ENCODE measurements at regions not wholly inside any gene's neighbourhood (a gene's known extent, or its start where the extent isn't known, plus 50 kb on each side); places are given as distances from the start of the nearest gene placed in this dataset.
A peak's percentile ranks its signal among the peaks of the same experiment; 100 is the strongest.

DNA sequence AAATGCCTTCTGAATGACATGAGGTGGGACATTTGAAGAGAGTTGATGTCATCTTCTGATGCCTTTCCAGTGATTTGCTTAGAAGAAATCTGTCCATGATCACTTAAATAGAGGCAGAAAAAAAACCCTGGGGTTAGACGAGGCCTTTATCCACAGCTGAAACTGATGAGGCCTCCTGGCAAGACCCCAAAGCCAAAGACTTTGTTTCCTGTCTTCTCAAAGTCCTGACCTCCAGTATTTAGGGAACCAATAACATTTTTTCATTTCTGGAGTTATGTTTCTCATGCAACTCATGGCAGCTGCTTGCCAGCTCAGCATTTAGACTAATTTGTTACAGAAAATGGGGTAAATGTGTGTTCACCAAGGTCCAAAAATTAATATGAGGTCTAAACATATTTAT is 248.0 kb upstream of the PRDM1 start:
- no peak for DNase-seq

DNA sequence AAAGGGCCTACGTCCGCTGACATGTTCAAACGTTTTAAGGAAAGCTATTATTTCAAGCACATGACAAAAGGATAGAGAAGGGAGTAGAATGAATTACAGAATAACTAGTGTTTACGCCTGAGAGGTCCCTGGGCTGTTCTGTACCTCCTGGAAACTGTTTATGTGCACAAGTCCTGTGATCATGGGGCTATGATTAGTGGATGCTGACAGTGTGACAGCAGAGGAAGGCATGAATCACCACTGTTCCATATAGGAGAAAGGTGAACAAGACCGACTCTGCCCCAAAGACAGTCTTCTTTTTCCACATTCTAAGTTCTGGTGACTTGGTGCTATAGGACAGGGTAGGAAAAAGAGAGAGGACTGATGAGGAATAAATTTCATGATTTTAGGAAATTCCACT is 249.2 kb upstream of the PRDM1 start:
- no peak for DNase-seq

DNA sequence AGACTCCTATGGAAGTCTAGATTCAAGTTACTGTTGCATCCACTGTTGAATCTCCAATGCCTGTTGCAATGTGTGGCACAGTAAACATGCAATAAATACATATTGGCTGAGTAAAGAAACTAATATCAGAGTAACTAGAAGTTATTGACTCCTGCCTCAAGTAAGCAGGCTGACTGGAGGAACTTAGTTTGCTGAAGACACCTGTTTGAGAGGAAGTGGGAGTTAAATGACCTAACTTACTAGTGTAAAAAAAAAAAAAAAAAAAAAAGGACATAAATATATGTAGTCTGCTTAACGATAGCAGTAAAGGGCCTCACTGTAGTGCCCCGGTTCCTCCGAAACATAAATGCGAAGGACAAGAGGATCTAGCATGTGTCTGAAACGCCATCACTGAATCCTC is 249.8 kb upstream of the PRDM1 start:
- no peak for DNase-seq

DNA sequence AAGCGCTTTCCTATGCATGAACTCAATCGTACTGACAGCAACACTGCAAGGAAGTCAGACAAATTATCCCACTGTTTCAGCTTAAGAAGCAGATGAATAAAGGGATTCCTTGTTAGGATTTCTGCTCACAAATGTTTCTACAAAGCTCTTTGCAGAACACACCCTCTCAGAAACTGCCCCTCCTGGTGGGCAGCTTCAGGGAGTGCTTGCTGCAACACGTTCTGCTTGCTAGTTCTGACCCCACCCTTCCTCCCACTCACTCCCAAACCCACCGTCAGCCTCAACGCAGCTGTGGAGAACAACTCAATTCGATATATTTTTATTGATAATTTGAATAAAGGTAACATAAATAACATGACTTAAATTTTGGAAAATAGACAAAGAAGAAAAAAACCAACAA is 250.8 kb upstream of the PRDM1 start:
- no peak for DNase-seq

DNA sequence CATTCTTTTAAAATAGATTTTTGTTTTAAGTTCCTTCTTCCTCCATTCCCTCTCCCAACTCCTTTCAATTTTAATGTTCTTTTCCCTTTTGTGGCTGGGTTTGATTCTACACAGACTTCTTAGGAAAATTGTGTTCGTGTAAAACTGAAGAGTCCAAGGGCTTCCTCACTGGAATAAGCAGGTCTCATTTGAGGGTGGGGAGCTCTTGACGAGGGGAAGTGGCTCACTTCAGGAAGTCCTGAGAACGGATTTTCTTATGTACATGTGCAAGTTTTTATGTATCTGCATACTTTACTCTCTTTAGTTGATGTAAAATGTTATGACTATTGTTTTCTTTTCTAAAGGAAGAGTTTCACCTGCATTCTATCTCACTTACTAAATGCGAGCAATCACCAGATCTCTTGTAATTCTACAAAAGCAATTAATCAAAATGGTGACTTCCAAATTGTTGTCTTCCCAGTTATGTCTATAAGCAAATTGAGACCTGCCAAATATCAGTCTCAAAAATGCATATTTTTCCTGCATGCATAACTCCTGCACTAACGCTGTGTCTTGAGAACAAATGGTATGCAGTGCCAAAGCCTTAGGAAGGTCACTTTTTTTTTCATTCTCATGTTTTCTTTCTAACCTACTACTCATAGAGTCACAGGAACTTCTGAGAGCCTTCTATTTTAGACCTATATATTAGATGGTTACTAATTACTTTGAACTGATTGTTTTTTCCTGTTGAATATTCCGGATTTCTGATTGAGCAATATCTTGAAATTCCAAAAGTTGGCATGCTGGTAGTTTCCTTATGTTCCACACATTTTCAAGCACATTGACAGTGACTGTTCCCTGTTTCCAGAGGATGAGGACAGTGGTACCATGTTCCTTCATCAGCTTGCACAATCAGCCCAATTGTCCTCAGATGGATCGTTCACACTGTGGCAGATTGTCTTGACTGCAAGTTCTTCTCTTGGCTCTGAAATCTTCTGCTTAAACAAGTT is 251.9 kb upstream of the PRDM1 start:
- no peak for DNase-seq

DNA sequence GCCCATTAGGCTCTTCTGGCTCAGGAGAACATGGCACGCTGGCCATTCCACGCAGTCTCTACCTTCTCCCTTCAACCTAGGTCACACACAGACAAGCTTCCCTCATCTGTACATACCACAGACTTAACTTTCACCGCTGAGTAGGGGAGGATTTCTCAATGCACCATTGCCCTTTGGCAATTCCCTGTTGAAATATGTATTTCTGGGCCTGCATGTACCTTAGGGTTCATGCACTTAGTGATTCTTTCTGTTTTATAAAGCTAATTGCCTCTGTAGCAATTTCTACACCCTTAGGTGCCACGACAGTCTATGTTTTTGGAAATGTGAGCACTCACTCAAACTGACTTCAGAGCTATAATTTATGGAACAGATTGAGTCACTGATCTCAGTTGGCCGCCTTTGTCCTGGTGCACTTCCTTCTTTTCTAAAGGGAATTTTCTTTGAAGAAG is 253.8 kb upstream of the PRDM1 start:
- DNase-seq, result no peak

DNA sequence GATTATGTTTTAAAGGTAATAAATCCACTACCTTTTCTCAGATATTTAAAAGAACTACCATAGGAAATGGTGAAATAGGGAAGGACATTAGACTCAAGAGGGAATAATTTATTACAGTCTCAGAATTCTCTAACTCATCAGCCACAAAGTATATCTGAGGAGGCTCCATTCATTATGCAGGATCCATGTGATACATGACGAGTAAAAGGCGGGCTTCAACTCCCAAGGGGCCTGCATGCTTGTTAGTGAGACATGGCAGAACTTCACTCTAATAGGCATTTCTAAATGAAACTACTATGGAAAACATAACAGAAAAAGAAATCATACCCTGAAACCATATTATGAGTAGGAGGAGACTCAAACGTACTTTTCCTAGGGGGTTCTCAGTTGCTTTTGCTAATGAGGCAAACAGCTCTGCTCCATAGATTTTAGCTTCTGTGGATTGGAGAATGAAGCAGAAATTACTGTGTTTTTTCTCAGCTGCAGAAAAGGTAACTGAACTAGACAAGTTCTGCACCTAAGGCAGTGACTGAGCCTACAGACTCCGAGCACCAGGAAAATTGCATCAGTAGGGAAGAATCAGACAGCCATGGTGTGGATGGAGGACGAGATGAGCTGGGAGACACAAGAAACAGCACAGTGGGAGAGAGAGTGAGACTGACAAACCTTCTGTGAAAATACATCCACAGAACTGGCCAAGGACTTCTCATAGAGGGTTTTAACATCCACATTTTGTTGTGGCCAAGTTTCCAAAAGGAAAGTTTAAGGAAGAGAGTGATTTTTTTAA is 254.6 kb upstream of the PRDM1 start:
- no peak for DNase-seq

DNA sequence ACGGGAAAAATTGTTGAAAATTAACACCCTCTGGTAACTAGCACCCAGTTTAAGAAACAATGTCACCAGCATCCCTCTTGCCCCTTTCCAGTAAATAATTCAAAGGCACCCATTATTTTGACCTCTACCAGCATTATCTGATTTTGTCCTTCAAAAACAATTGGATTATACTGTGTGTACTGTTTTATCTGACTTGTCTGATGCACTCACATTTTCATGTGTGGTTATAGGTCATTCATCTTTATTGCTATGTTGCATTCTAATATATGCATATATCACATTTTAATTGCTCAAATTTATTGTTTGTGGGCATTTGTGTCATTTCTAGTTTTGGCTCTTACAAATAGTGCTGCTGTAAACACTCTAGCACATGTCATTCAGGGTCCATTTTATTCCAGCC is 260.9 kb upstream of the PRDM1 start:
- no peak for DNase-seq

DNA sequence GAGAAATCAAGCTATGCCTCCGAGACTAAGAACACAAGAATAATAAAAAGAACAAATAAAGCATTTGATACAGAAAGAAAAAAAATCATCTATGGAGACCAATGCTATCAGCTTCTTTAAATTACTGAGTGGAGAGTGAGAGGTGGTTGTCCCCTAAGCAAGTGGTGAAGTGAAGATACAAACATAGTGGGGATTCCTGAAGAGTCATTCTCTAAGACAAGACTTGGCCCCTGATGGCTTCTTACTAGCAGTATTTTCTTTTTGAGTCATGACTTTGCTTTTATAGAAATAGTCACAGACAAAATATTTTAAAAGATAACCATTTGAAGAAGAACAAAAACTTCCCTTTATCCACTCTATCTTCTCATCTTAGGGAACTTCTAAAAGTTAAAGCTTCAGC is 261.4 kb upstream of the PRDM1 start:
- DNase-seq, result no peak

DNA sequence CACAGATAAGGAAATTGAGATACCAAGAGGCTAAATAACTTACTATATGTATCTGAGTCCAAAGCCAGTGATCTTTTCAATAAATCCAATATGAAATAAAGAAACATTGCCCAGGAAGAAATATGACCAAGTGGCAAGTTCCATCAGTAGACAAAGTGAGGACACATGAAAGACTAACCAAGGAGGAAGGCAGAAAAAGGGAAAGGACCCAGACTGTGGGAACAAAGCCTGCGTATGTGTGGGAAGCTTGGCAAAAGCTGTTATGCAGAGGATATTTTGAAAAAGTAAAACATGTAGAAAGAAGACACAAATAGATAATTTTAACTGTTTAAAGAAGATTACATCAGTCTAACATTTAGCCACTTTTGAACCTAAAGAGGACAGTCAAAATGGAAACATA is 264.4 kb upstream of the PRDM1 start:
- no peak for DNase-seq

DNA sequence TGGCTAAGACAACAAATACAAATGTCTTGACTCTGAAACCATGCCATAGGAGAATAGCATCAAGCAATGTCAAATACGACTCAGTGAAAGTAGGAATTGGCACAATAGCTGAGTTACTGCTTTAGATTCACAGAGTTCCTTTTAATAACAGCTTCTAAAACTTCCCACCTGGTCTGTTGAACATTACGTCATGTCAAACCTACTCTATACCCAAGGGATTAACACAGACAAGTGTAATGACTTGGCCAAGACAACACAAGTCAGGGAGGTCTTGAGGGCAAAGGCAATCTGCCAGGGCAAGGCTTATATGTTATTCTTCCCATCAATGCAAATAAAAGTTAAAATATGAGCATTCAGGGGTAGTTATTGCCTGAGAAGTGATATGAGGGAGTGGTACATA is 265.1 kb upstream of the PRDM1 start:
- no peak for DNase-seq

DNA sequence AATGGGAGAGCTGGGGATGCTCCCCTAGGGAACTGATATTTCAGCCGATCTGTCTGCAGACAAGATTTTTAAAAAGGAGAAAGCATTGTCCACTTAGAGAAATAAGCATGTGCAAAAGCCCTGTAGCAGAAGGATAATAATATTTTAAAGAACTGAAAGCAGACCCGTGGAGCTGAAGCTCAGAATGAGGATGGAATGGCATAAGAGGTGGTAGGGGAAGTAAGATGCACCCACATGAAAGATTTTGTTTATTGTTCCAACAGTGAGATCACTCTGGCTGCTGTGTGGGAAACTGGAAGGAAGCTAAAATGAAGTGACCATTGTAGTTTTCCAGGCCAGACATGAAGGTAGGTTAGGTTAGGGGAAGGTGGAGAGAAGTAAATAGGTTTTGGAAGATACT is 266.4 kb upstream of the PRDM1 start:
- DNase-seq, result no peak

DNA sequence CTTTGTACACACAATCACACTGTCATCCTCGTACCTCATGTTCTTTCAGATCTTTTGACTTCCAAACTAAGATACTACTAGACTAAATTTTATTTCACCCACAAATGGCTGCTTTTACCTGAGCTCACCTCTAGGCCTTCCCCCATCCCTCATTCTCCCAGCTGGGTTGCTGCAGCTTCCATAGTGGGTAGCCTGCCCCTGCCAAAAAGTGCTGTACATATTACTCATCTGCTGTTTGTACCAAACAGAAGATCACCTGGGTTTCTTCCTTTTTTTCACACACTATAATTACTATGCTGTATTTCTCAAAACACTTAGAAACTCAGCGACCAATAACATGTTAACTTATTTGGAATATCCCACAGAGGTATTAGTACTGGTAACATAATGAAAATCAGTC is 267.6 kb upstream of the PRDM1 start:
- DNase-seq, result no peak

DNA sequence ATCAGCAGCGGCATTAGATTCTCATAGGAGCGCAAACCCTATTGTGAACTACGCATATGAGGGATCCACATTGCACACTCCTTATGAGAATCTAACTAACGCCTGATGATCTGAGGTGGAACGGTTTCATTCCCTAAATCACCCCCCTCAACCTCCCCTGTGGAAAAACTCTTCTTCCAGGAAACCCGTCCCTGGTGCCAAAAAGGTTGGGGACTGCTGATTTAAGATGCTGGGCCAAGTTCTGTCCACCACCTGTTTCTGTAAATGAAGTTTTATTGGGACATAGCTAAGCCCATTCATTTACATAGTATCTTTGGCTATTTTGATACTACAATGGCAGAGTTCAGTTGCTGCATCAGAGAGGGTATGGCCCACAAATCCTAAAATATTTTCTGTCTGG is 268.2 kb upstream of the PRDM1 start:
- no peak for DNase-seq

DNA sequence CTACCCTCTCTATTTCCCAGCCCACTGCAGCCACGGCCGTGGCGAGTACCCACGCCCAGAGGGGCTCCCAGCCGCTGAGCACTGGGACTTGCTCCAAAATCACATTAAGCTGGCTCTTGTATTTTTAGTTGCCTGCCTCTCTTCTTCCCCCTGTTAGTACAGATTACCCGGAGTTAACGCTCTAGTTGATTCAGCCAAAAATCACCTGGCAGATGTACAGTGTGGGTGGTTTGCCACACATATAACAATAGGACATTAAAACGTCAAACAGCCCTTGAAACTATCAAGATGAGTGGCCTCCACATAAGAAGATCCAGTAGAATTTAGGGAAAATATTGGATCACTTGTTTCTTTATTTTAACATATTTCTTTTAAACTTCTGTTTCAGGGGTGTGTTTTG is 268.8 kb upstream of the PRDM1 start:
- DNase-seq, result no peak

DNA sequence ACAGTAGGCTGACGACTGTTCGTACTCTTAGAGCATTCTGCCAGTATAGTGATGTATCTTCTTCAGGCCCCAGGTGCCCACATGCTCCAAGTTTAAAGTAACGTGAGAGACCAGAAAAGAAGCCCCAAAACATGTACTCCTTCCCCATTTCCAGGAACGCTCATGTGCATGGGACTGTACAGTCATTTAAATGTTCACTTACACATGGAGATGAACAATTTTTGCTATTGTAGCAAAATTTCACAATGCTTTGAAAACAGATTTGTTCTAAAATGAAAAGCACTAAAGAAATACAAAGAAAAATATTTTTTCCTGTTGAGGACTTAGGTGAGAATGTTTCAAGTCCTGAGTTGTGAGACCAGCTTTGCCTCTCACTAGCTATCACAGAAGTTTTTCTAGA is 269.3 kb upstream of the PRDM1 start:
- no peak for DNase-seq

DNA sequence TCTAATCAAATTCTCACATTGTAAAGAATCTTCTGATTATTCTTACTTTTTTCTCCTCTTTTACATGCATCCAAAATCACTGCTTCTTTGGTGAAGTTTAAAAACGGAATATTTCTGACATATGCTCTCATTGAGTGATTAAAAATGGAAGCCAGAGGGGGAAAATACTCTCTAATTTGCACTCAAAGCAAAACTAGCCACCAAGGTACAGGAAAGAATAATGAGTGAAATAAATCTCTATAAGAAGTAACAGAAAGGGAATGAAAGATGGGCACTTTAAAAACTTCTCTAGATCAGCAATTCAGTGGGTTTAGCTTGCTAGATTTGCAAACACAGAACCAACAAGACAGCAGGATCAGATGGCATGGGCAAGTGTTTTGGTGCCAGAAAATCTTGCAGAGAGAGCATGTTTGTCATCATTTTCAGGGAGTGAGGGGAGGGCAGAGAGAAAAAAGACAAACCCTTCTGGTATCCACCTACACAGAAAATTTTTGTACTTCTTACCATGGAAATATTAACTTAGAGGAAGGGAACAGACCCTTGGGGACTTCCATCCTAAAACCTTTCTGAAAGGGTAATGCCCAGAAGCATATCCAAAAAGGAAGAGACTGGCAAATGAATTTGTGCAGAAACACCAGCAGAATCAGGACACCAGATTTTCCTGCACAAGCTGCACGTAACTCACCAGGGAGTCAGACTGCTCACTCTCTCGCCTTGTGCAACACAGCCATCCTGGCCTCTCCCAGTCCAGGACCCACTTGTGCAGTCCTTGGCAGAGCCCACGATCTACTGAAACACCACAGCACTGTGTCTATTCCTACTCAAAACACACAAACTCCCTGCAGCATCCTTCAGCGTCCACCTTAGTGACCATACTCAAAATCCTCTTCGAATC is 270.2 kb upstream of the PRDM1 start:
- no peak for DNase-seq

DNA sequence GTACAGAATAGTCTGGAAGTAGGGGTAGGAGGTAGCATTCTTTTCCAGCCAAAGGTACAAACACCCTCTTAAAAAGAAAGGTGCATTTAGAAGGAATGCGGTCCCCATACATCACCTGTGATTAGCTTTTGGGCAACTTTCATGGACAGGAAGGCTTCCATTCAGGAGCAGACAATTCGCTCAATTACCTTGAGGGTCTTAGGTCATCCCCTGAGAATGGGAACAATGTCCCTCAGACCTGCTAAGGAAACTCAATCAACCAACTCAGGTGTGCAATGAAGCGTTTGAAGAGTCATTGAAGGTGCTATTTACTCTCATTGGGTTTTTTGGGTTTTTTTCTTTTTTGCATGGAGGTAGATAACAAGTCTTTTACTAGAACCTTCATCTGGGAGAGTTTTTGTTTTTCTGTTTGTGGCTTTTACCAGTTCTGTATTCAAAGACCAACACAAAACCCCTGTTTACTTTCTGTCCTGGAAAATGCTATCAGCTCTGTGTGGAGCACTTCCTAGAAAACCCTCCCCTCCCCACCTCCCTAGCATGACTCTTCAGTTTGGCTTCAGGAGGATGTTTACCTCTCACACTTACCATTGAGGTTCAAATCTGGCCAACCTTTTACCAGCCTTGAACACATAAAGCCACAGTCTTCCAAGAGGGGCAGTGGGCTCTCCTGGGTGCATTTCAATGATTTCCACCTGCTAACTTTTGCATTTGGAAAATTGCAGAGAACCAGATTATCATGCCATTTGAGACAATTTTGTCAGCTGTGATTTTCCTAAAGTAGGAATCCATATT is 271.2 kb upstream of the PRDM1 start:
- DNase-seq, result peak; percentile 23

DNA sequence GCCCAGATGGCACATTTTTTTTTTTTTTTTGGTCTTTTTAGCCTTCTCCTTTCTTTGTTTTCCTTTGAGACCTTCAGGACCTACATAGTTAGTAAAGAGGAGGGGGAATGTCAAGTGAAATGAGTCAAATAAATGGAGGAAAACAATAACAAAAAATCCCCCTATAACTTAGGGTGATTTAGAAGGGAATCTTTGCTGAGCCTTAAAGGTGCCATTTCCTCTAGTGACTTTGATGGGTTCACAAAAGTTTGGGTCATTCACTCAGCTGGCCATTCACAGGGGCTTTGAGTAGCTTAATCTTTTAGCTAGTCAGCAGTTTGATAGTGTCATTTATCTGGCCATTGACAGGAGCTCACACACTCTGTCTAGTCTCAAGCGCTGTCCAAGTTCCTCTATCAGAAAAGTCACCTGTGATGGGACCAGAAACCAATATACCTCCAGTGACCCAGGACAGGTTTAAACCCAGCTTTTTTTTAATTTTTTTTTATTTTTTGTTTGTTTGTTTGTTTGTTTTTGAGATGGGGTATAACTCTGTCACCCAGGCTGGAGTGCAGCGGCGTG is 275.1 kb upstream of the PRDM1 start:
- no peak for DNase-seq

DNA sequence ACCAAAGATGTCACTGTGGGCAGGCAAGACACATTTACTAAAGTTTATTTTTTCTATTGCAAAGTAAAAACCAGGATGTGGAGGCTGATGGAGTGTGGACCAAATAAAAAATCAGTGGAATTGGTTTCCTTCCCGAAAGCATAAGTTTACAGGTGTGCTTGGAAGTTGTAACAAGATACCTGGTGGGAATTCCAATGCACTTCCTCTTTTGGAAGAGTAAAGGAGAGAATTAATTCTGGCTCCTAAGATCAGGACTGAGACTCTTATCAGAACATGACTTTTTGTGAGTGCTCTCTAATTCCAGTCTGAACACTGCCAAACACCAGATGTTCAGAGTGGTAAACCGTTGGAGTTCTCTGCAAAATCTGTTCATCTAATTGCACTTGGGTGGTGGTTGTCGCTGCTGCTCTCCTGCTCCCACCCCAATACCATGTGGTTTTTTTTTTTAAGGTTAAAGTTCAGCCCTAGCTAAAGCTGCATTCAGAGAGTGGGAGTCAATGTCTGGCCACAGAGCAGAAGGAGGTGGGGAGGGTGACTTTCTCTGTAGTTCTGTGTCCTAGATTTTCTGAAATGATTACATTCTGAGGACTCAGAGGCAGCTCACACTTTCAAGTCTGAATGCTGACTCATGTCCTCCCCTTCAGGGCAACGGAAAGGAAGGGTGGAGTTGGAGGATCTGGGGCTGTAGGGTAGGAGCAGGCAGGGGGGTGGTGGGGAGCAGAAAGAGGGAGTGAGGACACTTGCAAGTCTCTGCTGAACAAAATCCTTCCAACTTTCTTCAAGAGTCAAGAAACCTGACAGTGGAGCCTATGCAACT is 275.8 kb upstream of the PRDM1 start:
- no peak for DNase-seq

DNA sequence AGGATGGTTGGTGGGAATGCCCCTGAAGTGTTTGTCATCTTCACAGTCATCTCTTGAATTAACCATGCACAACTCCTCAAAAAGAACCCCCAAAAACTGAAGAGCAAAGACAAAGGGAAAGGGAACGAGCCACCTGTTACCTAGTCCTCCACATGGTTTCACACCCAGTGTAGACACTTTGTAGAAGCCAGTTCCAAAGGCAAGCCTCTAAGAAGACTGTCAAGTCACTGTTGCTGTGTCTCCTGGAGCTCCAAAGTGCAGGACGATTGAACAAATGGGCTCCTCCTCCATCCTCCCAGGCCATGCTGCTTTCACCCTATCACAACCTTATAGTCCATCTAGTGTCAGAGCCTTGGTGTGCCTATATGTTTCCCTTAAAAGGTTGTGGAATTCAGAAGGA is 277.6 kb upstream of the PRDM1 start:
- DNase-seq, result no peak

All from NCI-H510A treated with DMSO at 0.1 percent for 48 hours (cell line).